Upper lobe of right lung (tissue), 1 donor: ENCODE measurements at regions not wholly inside any gene's neighbourhood (a gene's known extent, or its start where the extent isn't known, plus 50 kb on each side); places are given as distances from the start of the nearest gene placed in this dataset.
A peak's percentile ranks its signal among the peaks of the same experiment; 100 is the strongest.

Source experiments
- ATAC-seq: fragments of 200-7000 bp; cut with Tn5 transposase; one replicate; pipeline ENCODE4 v1.9.1; 2020; ENCODE audit warnings: mild to moderate bottlenecking, moderate library complexity
- DNase-seq: peaks from one replicate; pipeline ENCODE4 v3.0.0-alpha.2; 2020
- H3K27ac ChIP-seq: fragments of 200-600 bp; one replicate; pipeline ENCODE4 v1.8.0; 2022
- H3K27me3 ChIP-seq: fragments of 200-600 bp; one replicate; pipeline ENCODE4 v1.8.0; 2022; ENCODE audit warnings: mild to moderate bottlenecking
- H3K36me3 ChIP-seq: fragments of 200-600 bp; one replicate; pipeline ENCODE4 v1.8.0; 2022
- H3K4me1 ChIP-seq: fragments of 200-600 bp; one replicate; pipeline ENCODE4 v1.8.0; 2022
- H3K4me3 ChIP-seq: fragments of 200-600 bp; one replicate; pipeline ENCODE4 v1.8.0; 2022; ENCODE audit warnings: mild to moderate bottlenecking
- H3K9me3 ChIP-seq: fragments of 200-600 bp; one replicate; pipeline ENCODE4 v1.8.0; 2022
- intact Hi-C: fragments of 100-400 bp; cut with DNase I; formaldehyde crosslinking; loops from one replicate; pipeline ENCODE4 v1.11.0; 2022
- TF ChIP-seq, protein P1 (sequence below): fragments of 200-600 bp; IDR thresholded peaks from one replicate; pipeline ENCODE4 v1.8.0; 2022; ENCODE audit warnings: antibody characterized with exemption
- donor health status: DM: no; HTN: yes; CAD: no; lungs with severe emphysema.

DNA sequence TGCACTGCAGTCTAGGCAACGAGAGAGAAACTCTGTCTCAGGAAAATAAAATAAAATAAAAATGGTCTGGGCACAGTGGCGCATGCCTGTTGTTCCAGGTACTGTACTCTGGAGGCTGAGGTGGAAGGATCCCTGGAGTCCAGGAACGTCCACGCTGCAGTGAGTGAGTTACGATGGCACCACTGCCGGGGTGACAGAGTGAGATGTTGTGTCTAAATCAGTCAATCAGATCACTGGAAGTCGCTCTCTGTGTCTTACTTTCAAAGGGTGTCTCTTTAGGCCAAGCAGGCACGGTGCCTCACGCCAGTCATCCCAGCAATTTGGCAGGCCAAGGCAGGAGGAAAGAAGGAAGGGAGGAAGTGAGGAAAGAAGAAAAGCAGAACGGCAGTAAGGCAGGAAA is 112.2 kb upstream of the ANKRD30BL start:
- no peaks in the 10 kb centered on the region for H3K27me3 ChIP-seq
- H3K4me3 ChIP-seq = no peak overlapping the region
- no peaks in the 10 kb centered on the region for H3K4me1 ChIP-seq
- ATAC-seq (no peak), DNase-seq (no peak)
- H3K36me3 ChIP-seq = no peaks in the 10 kb centered on the region
- TF ChIP-seq, protein P1, sequence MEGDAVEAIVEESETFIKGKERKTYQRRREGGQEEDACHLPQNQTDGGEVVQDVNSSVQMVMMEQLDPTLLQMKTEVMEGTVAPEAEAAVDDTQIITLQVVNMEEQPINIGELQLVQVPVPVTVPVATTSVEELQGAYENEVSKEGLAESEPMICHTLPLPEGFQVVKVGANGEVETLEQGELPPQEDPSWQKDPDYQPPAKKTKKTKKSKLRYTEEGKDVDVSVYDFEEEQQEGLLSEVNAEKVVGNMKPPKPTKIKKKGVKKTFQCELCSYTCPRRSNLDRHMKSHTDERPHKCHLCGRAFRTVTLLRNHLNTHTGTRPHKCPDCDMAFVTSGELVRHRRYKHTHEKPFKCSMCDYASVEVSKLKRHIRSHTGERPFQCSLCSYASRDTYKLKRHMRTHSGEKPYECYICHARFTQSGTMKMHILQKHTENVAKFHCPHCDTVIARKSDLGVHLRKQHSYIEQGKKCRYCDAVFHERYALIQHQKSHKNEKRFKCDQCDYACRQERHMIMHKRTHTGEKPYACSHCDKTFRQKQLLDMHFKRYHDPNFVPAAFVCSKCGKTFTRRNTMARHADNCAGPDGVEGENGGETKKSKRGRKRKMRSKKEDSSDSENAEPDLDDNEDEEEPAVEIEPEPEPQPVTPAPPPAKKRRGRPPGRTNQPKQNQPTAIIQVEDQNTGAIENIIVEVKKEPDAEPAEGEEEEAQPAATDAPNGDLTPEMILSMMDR = no peak
- intact Hi-C loops = no loop called here
- no peaks in the 10 kb centered on the region for H3K9me3 ChIP-seq
- H3K27ac ChIP-seq = no peak overlapping the region

DNA sequence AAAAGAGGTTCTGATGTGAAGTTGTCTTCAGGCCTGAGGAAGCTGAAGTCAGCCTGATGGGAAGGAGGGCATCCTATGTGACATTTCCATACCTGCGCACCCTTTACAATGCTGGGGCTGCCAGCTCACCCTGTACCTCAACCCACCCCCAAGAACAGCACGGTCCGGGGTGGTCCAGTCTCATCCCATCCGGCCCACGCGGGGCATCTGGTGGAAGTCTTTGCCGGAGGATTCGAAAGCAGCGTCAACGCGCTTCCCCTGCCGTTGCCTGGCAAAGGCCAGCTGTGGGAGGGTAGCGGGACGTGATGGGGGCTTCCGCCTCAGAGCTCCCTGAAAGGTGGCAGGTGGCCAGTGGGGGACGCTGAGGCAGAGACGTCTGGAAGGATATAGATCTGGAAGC is 113.6 kb upstream of the ANKRD30BL start:
- TF ChIP-seq, protein P1 = no peak
- intact Hi-C loops = no loop called here

DNA sequence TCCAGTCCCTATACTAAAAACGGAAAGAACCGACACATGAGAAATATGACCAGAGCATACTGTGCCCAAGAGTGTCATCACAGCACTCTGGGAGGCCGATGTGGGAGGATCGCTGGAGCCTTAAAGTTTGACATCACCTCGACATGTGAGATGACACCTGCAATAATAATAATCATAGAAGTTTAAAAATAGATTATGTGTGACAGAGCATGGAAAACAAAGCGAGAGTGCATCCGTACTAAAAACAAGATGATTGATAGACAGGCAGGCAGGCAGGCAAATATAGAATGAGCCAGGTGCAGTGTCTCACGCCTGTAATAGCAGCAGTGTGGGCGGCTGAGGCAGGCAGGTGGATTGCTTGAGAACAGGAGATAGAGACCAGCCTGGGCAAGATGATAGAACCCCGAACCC is 114.8 kb upstream of the ANKRD30BL start:
- Histone ChIP-seq H3K4me1 (no peaks in the 10 kb centered on the region), H3K9me3 (no peaks in the 10 kb centered on the region), H3K36me3 (no peaks in the 10 kb centered on the region), H3K4me3 (no peak overlapping the region), H3K27me3 (no peaks in the 10 kb centered on the region), H3K27ac (no peak overlapping the region)
- DNase-seq (no peak), ATAC-seq (no peak)
- intact Hi-C loops = no loop called here
- TF ChIP-seq, protein P1 = no peak

More for the DNA sequence above, 113.6 kb upstream of the ANKRD30BL start:
- Histone ChIP-seq H3K4me1 (no peaks in the 10 kb centered on the region), H3K36me3 (no peaks in the 10 kb centered on the region), H3K9me3 (no peaks in the 10 kb centered on the region), H3K27ac (no peak overlapping the region), H3K27me3 (no peaks in the 10 kb centered on the region), H3K4me3 (no peak overlapping the region)
- no peak for DNase-seq
- ATAC-seq = no peak

DNA sequence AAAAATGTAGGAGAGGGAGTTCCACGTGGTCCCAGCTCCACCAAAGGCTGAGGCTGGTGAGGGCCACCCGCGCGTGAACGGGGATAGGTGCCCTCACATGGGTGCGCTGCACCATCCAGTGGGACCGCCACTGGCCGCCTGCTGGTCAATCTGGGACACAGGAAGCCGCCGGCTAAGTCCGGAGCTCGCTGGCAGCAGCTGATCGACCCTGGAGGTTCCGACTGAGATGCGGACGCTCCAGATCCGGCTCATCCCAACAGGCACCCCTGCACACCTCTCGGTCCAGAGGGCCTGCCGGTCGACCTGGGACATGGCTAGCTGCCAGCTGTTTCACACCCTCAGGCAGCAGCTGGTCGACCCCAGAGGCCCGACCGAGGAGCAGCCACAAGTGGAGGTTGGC is 116.5 kb upstream of the ANKRD30BL start:
- Histone ChIP-seq H3K4me1 (no peaks in the 10 kb centered on the region), H3K27ac (no peak overlapping the region), H3K36me3 (no peaks in the 10 kb centered on the region), H3K9me3 (no peaks in the 10 kb centered on the region), H3K27me3 (no peaks in the 10 kb centered on the region), H3K4me3 (no peak overlapping the region)
- peak; percentile 35 for ATAC-seq
- TF ChIP-seq, protein P1 = no peak
- intact Hi-C loops = no loop called here
- no peak for DNase-seq

DNA sequence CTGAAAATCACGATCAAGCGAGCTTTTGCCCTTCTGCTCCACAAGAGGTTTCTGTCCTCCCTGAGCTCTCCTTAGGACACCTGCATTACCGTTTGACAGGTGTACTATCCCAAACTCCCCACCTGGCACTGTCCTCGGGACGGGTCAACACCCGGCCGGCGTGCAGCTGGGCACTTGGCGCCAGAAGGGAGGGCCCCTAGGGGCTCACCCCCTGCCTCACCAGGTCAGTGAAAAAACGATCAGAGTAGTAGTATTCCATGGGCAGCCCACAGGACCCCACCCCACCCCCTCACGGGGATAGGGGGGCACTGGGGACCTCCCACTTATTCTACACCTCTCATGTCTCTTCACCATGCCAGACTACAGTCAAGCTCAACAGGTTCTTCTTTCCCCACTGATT is 117.6 kb upstream of the ANKRD30BL start:
- no peak for DNase-seq

More for the DNA sequence above, 117.6 kb upstream of the ANKRD30BL start:
- Histone ChIP-seq H3K4me3 (no peak overlapping the region), H3K36me3 (no peaks in the 10 kb centered on the region), H3K27ac (no peak overlapping the region), H3K4me1 (no peaks in the 10 kb centered on the region), H3K27me3 (no peaks in the 10 kb centered on the region), H3K9me3 (no peaks in the 10 kb centered on the region)
- TF ChIP-seq, protein P1 = no peak
- intact Hi-C loops = no loop called here
- no peak for ATAC-seq
